ENCODE measurements at regions not wholly inside any gene's neighbourhood (a gene's known extent, or its start where the extent isn't known, plus 50 kb on each side); places are given as distances from the start of the nearest gene placed in this dataset.
"Not testable (repeated sequence)": the region's sequence is repeated elsewhere in the genome, so short reads cannot be mapped to it uniquely, and the experiment has no call there.

DNA sequence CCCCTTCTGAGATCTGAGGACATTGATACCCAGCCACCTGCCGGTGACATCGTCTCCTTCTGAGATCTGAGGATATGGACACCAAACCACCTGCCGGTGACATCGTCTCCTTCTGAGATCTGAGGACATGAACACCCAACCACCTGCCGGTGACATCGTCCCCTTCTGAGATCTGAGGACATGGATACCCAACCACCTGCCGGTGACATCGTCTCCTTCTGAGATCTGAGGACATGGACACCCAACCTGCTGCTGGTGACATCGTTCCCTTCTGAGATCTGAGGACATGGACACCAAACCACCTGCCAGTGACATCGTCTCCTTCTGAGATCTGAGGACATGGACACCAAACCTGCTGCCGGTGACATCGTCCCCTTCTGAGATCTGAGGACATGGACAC is 396.1 kb upstream of the TNRC6C start:
- DNase-seq = not testable (repeated sequence)

DNA sequence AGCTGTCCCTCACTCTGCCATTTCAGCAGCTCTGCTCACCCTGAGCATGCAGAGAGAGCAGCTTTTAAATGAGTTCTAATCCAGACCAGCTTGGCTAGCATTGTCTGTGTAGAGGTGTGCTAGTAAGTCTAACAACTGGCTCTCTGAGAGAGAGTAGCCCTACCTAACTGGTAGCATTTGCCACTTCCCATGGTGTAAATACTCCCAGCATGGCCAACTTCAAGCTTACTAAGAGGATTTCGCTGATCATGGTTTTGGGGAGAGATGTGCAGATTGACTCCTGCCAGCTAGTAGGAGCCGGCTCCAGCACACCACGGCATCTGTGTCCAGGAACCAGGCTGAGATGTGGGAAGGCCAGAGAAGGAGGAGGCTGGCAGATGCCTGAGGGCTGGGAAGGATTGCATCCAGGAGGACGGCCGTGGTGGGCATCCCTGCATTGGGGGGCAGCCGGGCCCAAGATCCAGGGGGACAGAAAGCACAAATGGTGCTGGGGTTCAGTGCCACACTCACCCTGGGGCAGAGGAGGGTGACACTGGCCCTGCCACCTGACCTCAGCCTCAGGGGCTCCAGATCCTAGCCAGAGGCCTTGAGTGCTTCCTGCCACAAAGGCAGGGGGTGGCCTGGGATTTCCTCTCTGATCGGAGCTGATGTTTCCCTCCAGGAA is 394.9 kb upstream of the TNRC6C start:
- no peak for DNase-seq

GRCh38 chr17:77564278-77564920 is 394.1 kb upstream of the TNRC6C start:
- DNase-seq = no peak

GRCh38 chr17:77565166-77565565 is 393.3 kb upstream of the TNRC6C start:
- no peak for DNase-seq

GRCh38 chr17:77566151-77566550 is 392.4 kb upstream of the TNRC6C start:
- DNase-seq = no peak

DNA sequence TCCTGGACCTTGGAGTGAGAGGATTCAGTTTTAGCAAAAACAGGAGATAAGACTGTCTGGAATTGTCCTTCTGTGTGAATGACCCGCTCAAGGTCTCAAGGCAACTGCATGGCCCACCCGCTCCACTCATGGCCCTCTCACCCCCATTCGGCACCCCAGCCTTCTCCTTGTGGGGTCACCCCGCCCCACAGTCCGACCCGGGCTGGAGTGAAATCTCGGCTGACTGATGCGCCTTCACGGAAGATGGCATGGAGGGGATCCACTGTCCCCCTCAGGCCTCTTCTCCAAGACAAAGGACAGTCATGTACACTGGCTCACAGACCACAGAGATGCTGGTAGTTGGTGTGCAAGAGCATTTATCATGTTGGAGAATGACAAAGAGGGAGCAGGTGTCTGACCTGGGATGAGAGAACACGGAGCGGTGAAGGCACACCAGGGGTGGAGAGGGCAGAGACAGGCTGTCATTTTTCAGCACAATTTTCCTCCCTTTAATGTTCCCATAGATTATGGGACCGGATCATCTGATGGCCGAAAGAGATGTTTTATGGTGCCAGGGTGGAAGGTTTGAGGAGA is 391.9 kb upstream of the TNRC6C start:
- no peak for DNase-seq

DNA sequence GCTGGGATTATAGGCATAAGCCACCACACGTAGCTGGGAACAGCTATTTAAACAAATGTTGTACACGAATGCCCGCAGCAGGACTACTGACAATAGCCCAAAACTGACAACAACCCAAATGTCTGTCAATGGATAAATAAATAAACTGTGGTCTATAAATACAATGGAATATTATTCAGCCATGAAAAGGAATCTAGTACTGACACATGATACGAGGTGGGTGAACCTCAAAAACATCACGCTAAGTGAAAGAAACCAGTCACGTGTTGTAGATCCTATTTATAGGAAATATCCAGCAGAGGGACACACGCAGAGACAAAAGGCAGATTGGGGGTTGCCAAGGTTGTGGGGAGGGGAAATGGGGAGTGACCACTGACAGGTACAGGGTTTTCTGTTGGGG is 390.0 kb upstream of the TNRC6C start:
- DNase-seq = no peak

DNA sequence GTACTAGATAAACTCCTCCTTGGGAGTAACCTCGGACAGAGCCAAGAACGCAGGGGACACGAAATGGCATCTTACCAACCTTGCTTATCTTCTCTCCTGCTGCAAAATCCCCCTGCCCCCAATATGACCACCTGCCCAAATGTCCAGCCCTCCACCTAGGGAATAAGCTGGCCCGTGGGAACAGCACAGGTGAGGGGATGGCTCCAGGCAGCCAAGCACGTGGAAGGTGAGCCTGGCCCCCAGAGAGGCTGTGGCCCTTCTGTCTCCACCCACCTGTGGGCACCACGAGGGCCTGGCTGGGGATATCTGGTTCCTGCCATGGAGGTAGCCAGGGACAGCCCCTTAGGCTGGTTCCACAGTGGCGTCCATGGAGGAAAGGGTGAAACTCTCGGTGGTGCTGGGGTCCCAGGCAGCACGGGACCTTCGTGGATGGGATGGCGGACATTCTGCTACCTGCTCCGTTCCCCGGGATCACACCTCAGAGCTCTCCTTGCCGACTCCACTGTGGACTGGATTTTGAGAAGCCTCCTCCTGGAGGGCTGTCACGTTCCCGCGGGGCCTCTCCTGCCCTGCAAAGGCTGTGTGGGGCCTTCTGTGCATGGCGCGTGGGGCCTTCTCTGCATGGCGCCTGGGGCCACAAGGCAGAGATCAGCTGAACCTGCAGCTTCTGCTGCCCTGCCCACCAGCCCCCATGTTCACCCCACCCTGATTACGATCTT is 388.5 kb upstream of the TNRC6C start:
- DNase-seq = no peak

DNA sequence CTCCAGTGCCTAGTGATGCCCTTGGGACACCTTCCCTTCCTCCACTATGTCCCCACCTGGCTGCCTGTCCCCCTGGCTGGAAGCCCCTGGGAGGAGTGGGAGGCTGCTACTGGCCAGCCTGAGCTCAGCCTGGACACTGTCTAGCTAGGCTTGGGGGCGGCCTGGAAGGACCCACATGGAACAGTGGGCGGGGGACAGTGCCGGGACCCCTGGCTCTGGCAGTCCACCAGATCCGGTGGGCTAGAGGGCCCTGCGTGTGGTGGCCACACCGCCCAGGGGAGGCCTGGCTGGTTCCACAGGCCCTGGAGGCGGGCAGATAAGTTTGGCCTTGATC is 388.0 kb upstream of the TNRC6C start:
- no peak for DNase-seq

DNA sequence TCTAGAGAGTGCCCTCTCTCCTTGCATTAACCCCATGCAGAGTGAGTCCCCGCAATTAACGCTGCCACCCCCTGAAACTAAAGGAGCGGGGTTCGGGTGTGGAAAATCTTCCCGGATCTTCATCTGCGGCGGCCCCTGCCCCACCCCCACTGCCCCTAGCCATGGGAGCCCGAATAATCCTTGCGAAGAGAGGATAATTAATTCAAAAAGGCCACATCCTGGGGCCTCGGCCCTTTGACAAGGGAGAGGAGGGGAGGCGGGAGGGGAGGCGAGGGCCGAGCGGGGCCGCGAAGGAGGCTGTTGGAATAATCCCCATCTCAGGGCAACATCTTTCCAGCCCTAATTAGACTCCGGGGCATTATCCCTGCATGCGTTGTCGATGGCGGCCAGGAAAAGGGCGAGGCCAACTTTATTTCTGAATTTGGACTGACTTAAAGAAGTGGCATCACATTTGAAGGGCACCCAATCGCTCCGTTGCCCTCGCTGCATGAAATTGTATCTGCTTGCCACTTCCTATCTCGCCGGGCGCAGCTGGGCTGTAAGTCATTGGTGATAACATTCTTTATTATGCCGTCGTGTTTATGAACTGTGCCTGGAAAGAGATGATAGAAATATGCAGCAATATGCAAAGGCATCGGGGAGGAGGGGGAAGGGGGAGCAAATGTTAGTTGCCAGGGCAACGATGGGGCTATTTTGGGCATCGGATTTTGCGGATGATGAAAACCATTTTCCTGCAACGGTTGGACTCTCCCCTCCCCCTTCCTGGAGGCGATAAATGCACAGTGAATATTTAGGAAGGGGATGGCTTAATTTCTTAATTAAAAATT is 387.1 kb upstream of the TNRC6C start:
- peak; percentile 16 for DNase-seq

GRCh38 chr17:77572065-77572601 is 386.4 kb upstream of the TNRC6C start:
- no peak for DNase-seq

DNA sequence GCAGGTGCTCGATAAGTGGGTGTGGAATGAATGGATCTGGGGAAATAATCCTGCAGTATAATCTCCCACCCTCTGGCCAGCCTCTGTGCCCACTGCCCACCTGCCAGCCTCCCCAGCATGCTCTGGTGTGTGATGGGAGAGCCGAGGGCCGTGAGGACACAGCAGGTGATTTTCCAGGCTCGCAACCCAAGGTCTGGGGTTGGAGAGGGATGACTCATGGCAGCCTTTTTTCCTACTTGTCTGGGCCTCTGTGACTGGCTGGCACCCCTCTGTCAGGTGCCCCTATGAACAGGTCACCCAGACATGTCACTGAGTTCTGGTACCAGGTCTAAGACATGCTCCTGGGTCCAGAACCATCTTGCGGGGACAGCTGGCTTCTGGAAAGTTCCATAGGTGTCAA is 385.7 kb upstream of the TNRC6C start:
- DNase-seq = no peak

DNA sequence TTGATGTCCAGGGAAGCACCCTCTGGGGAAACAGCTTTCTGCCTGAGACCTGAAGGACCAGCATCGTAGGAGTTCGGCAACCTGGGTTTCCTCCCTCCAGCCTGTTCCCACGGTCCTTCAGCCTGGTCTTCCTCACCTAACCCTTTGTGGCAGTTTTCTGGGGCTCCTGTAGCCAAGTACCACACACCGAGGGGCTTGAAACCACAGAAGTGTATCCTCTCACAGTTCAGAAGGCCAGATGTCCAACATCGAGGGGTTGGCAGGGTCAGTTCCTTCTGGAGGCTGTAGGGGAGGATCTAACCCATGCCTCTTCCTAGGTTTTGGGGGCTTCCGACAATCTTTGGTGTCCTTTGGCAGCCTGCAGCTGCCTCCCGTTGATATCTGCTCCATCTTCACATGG is 381.0 kb upstream of the TNRC6C start:
- no peak for DNase-seq

- no peak for DNase-seq
Measured at GRCh38 chr17:77579131-77579530, 379.4 kb upstream of the TNRC6C start.

- peak; percentile 13 for DNase-seq
Measured at GRCh38 chr17:77579682-77580081, 378.8 kb upstream of the TNRC6C start.

- no peak for DNase-seq
Measured at GRCh38 chr17:77580531-77581270, 377.8 kb upstream of the TNRC6C start.

DNA sequence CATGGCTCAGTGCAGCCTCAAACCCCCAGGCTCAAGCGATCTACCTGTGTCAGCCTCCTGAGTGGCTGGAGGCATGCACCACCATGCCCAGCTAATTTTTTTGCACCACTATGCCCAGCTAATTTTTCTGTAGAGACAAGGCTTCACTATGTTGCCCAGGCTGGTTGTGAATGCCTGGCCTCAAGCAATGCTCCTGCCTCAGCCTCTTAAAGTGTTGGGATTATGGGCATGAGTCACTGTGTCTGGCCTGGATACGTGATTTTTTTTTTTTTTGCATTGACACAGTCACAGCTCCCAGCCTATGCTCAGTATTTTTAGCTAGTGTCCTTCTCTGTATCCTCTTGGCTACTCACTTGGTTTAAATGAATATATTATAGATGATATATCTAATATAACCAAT is 377.0 kb upstream of the TNRC6C start:
- DNase-seq = no peak

- no peak for DNase-seq
Measured at GRCh38 chr17:77585142-77585860, 373.2 kb upstream of the TNRC6C start.

GRCh38 chr17:77590951-77591735 is 367.4 kb upstream of the TNRC6C start:
- DNase-seq = no peak

GRCh38 chr17:77592106-77592865 is 366.2 kb upstream of the TNRC6C start:
- DNase-seq = no peak
